ENCODE measurements at regions not wholly inside any gene's neighbourhood (a gene's known extent, or its start where the extent isn't known, plus 50 kb on each side); places are given as distances from the start of the nearest gene placed in this dataset.

GRCh38 chr10:23826421-23826820, 382.5 kb upstream of the KIAA1217 start:
- no peak overlapping the region for H3K4ac ChIP-seq (ENCODE audit: low read depth, low read length)
- H3K27ac ChIP-seq (ENCODE audit: low read depth, low read length), result no peak overlapping the region
- H3K23ac ChIP-seq (ENCODE audit: low read length), result no peak overlapping the region
- no peak overlapping the region for H4K12ac ChIP-seq (ENCODE audit: low read depth, low read length)
- H2BK12ac ChIP-seq (ENCODE audit: low read length), result no peak overlapping the region
- no peaks in the 10 kb centered on the region for H3K36me3 ChIP-seq (ENCODE audit: control insufficient read depth in 1 of 2, insufficient read depth in 2 of 2, low read length in 2 of 2)
- H3K18ac ChIP-seq (ENCODE audit: low read length), result no peak overlapping the region
- no peak overlapping the region for H3K9ac ChIP-seq (ENCODE audit: low read length)
- H3K79me1 ChIP-seq (ENCODE audit: low read length), result no peaks in the 10 kb centered on the region
- H4K91ac ChIP-seq (ENCODE audit: low read depth, low read length), result no peak overlapping the region
- no peak overlapping the region for H3K14ac ChIP-seq (ENCODE audit: low read length)
- no peak overlapping the region for H2BK120ac ChIP-seq (ENCODE audit: insufficient read depth, low read length, poor library complexity)
- no peak overlapping the region for H4K8ac ChIP-seq (ENCODE audit: low read depth, low read length)
- no peak overlapping the region for H2AK5ac ChIP-seq (ENCODE audit: low read length)
- no CpG with 5 or more reads among the region's 9 CpGs for WGBS (ENCODE audit: extremely low coverage, insufficient coverage, insufficient read length)
- H3K9me3 ChIP-seq (ENCODE audit: insufficient read depth, low read depth, low read length), result no peaks in the 10 kb centered on the region
- no peak overlapping the region for H3K4me3 ChIP-seq (ENCODE audit: low read depth, low read length)
- no peaks in the 10 kb centered on the region for H3K4me1 ChIP-seq (ENCODE audit: control insufficient read depth in 1 of 2, insufficient read depth in 2 of 2, low read length in 2 of 2)
- no peak overlapping the region for H2AFZ ChIP-seq (ENCODE audit: insufficient read depth, low read length, poor library complexity)
- DNase-seq, result peak in 1 of 2 donors; percentile 56
- no peak overlapping the region for H2BK5ac ChIP-seq (ENCODE audit: low read depth, low read length, poor library complexity)
- H3K27me3 ChIP-seq (ENCODE audit: insufficient read depth, low read length), result no peaks in the 10 kb centered on the region
- H3K79me2 ChIP-seq (ENCODE audit: control insufficient read depth, insufficient read depth, low read length, poor library complexity), result no peaks in the 10 kb centered on the region
- H3K4me2 ChIP-seq (ENCODE audit: low read length), result no peak overlapping the region

- H3K4ac ChIP-seq (ENCODE audit: low read depth, low read length), result no peak overlapping the region
- no peaks in the 10 kb centered on the region for H3K79me2 ChIP-seq (ENCODE audit: control insufficient read depth, insufficient read depth, low read length, poor library complexity)
- DNase-seq, result no peak
- no peak overlapping the region for H2BK5ac ChIP-seq (ENCODE audit: low read depth, low read length, poor library complexity)
- no peak overlapping the region for H2BK120ac ChIP-seq (ENCODE audit: insufficient read depth, low read length, poor library complexity)
- H4K8ac ChIP-seq (ENCODE audit: low read depth, low read length), result no peak overlapping the region
- no peak overlapping the region for H3K18ac ChIP-seq (ENCODE audit: low read length)
- no peak overlapping the region for H2AFZ ChIP-seq (ENCODE audit: insufficient read depth, low read length, poor library complexity)
- H3K79me1 ChIP-seq (ENCODE audit: low read length), result peaks cover 1% of the 10 kb centered on the region
- H3K9ac ChIP-seq (ENCODE audit: low read length), result no peak overlapping the region
- H2AK5ac ChIP-seq (ENCODE audit: low read length), result no peak overlapping the region
- peaks cover under 1 to 2% of the 10 kb centered on the region in 2 experiments for H3K4me1 ChIP-seq (ENCODE audit: control insufficient read depth in 1 of 2, insufficient read depth in 2 of 2, low read length in 2 of 2)
- H3K14ac ChIP-seq (ENCODE audit: low read length), result no peak overlapping the region
- no peak overlapping the region for H4K12ac ChIP-seq (ENCODE audit: low read depth, low read length)
- H4K91ac ChIP-seq (ENCODE audit: low read depth, low read length), result no peak overlapping the region
- H3K23ac ChIP-seq (ENCODE audit: low read length), result no peak overlapping the region
- H3K27me3 ChIP-seq (ENCODE audit: insufficient read depth, low read length), result no peaks in the 10 kb centered on the region
- H3K36me3 ChIP-seq (ENCODE audit: control insufficient read depth in 1 of 2, insufficient read depth in 2 of 2, low read length in 2 of 2), result no peaks in the 10 kb centered on the region
- no peak overlapping the region for H3K4me3 ChIP-seq (ENCODE audit: low read depth, low read length)
- WGBS (ENCODE audit: extremely low coverage, insufficient coverage, insufficient read length), result no CpG with 5 or more reads among the region's 2 CpGs
- no peak overlapping the region for H3K4me2 ChIP-seq (ENCODE audit: low read length)
- H3K9me3 ChIP-seq (ENCODE audit: insufficient read depth, low read depth, low read length), result no peaks in the 10 kb centered on the region
- no peak overlapping the region for H2BK12ac ChIP-seq (ENCODE audit: low read length)
- no peak overlapping the region for H3K27ac ChIP-seq (ENCODE audit: low read depth, low read length)
Measured at GRCh38 chr10:23829556-23829955, 379.4 kb upstream of the KIAA1217 start.

GRCh38 chr10:23834091-23834490, 374.8 kb upstream of the KIAA1217 start:
- Histone ChIP-seq H2AK5ac (ENCODE audit: low read length) (no peak overlapping the region), H3K4me2 (ENCODE audit: low read length) (no peak overlapping the region), H3K4ac (ENCODE audit: low read depth, low read length) (no peak overlapping the region), H3K9ac (ENCODE audit: low read length) (no peak overlapping the region), H3K79me2 (ENCODE audit: control insufficient read depth, insufficient read depth, low read length, poor library complexity) (no peaks in the 10 kb centered on the region), H3K36me3 (ENCODE audit: control insufficient read depth in 1 of 2, insufficient read depth in 2 of 2, low read length in 2 of 2) (no peaks in the 10 kb centered on the region), H3K4me1 (ENCODE audit: control insufficient read depth in 1 of 2, insufficient read depth in 2 of 2, low read length in 2 of 2) (peaks cover 4 to 6% of the 10 kb centered on the region in 2 experiments), H2BK12ac (ENCODE audit: low read length) (no peak overlapping the region), H3K9me3 (ENCODE audit: insufficient read depth, low read depth, low read length) (no peaks in the 10 kb centered on the region), H3K27ac (ENCODE audit: low read depth, low read length) (no peak overlapping the region), H4K8ac (ENCODE audit: low read depth, low read length) (no peak overlapping the region), H2AFZ (ENCODE audit: insufficient read depth, low read length, poor library complexity) (no peak overlapping the region), H4K91ac (ENCODE audit: low read depth, low read length) (no peak overlapping the region), H2BK120ac (ENCODE audit: insufficient read depth, low read length, poor library complexity) (no peak overlapping the region), H3K23ac (ENCODE audit: low read length) (no peak overlapping the region), H4K12ac (ENCODE audit: low read depth, low read length) (no peak overlapping the region), H3K27me3 (ENCODE audit: insufficient read depth, low read length) (no peaks in the 10 kb centered on the region), H3K79me1 (ENCODE audit: low read length) (peaks cover 3% of the 10 kb centered on the region), H2BK5ac (ENCODE audit: low read depth, low read length, poor library complexity) (no peak overlapping the region), H3K4me3 (ENCODE audit: low read depth, low read length) (no peak overlapping the region), H3K14ac (ENCODE audit: low read length) (no peak overlapping the region), H3K18ac (ENCODE audit: low read length) (no peak overlapping the region)
- no peak for DNase-seq

- no peaks in the 10 kb centered on the region for H3K27me3 ChIP-seq (ENCODE audit: insufficient read depth, low read length)
- no peak overlapping the region for H3K14ac ChIP-seq (ENCODE audit: low read length)
- WGBS (ENCODE audit: extremely low coverage, insufficient coverage, insufficient read length), result no CpG with 5 or more reads among the region's 2 CpGs
- no peak for DNase-seq
- no peak overlapping the region for H3K27ac ChIP-seq (ENCODE audit: low read depth, low read length)
- H3K4me3 ChIP-seq (ENCODE audit: low read depth, low read length), result no peak overlapping the region
- no peak overlapping the region for H3K9ac ChIP-seq (ENCODE audit: low read length)
- H4K8ac ChIP-seq (ENCODE audit: low read depth, low read length), result no peak overlapping the region
- no peak overlapping the region for H3K4ac ChIP-seq (ENCODE audit: low read depth, low read length)
- H3K36me3 ChIP-seq (ENCODE audit: control insufficient read depth in 1 of 2, insufficient read depth in 2 of 2, low read length in 2 of 2), result no peaks in the 10 kb centered on the region
- H2BK12ac ChIP-seq (ENCODE audit: low read length), result no peak overlapping the region
- H3K79me1 ChIP-seq (ENCODE audit: low read length), result no peaks in the 10 kb centered on the region
- H2AK5ac ChIP-seq (ENCODE audit: low read length), result no peak overlapping the region
- no peak overlapping the region for H2BK5ac ChIP-seq (ENCODE audit: low read depth, low read length, poor library complexity)
- H3K9me3 ChIP-seq (ENCODE audit: insufficient read depth, low read depth, low read length), result no peaks in the 10 kb centered on the region
- no peak overlapping the region for H3K4me2 ChIP-seq (ENCODE audit: low read length)
- H2AFZ ChIP-seq (ENCODE audit: insufficient read depth, low read length, poor library complexity), result no peak overlapping the region
- H3K23ac ChIP-seq (ENCODE audit: low read length), result no peak overlapping the region
- no peak overlapping the region for H3K18ac ChIP-seq (ENCODE audit: low read length)
- H4K91ac ChIP-seq (ENCODE audit: low read depth, low read length), result no peak overlapping the region
- no peak overlapping the region for H2BK120ac ChIP-seq (ENCODE audit: insufficient read depth, low read length, poor library complexity)
- H3K4me1 ChIP-seq (ENCODE audit: control insufficient read depth in 1 of 2, insufficient read depth in 2 of 2, low read length in 2 of 2), result no peaks in the 10 kb centered on the region
- no peak overlapping the region for H4K12ac ChIP-seq (ENCODE audit: low read depth, low read length)
- H3K79me2 ChIP-seq (ENCODE audit: control insufficient read depth, insufficient read depth, low read length, poor library complexity), result no peaks in the 10 kb centered on the region
Measured at GRCh38 chr10:23850631-23851030, 358.3 kb upstream of the KIAA1217 start.

All from trophoblast cell (in vitro differentiated cells and primary cell).